ENCODE measurements at regions not wholly inside any gene's neighbourhood (a gene's known extent, or its start where the extent isn't known, plus 50 kb on each side); places are given as distances from the start of the nearest gene placed in this dataset.

DNA sequence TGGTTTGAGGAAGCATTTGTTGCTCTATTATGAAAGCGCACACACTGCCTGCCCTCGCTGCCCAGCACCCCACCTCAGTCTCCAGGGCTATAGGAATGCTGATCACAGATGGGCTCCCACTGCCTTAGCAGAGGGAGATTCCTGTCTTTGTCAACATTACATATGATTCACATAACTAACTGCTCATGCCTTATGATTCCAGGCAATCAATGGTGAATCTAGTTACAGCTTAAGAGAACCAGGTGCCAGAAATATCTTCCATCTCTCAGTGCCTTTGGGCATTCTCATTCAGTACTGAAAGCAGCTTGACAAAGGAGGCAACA is 458.9 kb upstream of the C9orf72 start:
- no peak for DNase-seq

DNA sequence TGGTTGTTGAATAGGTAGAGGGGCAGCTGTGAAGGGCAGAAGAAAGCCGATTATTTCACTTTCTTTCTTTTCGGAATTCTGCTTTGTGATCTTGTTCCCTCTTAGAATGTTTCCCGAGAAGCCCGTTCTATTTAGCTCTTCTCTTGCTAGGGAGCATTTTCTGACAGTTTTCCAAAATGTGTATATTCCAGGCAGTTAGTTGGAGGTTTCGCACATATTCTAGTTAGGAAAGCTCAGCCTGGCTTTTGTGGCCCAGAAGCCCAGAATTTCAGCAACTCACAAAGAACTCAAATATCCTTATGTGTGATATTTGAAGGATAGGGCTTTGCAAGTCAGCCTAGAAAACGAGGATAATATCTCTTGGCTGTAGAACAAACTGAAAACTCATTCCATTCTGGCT is 461.0 kb upstream of the C9orf72 start:
- no peak for DNase-seq

DNA sequence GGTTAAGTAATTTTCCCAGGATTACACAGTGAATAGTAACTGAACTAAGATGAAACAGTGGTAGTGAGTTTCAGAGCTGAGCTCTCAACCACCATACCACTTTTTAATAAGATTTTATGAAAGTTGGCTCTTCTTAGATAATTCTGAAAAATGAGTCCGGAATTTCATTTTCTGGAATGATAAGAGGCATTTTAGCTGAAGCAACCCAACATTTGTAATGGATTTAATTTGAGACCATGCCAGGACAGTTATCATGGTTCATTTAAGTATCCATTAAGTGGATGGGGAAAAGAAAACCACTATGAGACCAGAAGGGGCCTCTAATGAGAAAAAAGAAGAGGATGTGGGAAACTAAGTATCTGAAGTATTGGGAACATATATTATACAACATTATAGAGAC is 464.7 kb upstream of the C9orf72 start:
- no peak for DNase-seq

DNA sequence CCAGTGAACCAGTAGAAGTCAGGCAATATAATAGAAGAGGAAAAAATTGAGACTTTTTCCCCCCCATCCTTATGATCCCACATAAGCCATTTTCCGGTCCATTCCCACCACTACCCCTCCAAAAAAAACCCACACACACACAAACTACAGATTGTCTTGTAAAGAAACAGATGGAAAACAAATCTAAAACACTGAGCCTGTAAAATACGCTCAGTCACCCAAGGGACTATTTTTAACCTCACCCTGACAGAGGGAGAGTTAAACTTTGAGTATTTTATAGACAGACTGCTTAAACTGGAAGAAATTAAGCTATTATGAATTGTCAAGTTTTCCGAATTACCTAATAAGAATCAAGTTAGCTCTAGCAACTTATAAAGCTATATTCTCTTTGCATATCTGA is 471.8 kb upstream of the C9orf72 start:
- DNase-seq = no peak

DNA sequence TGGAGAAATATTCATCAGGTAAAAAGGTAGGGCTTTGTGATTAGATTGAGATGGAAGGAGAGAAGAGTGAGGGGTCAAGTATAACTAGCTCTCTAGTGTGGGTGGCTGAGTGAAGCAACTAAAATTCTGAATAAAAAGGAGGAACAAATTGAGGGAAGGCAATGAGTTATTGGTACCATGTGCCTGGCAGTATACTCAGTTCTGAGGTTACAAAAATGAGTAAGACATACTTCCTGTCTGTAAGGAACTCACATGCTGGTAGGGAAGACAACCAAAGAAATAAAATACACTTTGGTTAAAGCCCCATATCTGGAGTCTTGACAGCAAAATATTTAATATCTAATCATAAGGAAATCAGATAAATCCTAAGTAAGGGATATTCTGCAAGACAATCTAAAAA is 476.8 kb upstream of the C9orf72 start:
- no peak for DNase-seq

DNA sequence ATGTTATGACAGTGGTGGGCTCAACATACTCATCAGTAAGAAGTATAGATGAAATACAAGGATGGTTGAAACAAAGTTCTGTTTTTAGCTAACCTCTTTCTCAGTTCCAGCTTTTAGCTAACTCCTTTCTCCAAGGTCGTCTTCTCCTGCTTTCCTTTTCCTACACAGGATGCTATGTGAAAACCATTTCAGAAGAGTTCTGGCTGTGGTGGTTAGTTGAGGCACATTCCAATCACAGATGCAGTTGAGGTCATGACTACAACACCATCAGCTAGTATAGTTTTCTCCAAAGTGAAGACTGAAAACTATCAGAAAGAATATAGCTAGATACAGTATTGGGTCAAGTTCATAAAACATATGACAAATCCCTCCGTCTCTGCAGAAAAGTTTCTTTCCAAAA is 477.7 kb upstream of the C9orf72 start:
- DNase-seq = no peak

DNA sequence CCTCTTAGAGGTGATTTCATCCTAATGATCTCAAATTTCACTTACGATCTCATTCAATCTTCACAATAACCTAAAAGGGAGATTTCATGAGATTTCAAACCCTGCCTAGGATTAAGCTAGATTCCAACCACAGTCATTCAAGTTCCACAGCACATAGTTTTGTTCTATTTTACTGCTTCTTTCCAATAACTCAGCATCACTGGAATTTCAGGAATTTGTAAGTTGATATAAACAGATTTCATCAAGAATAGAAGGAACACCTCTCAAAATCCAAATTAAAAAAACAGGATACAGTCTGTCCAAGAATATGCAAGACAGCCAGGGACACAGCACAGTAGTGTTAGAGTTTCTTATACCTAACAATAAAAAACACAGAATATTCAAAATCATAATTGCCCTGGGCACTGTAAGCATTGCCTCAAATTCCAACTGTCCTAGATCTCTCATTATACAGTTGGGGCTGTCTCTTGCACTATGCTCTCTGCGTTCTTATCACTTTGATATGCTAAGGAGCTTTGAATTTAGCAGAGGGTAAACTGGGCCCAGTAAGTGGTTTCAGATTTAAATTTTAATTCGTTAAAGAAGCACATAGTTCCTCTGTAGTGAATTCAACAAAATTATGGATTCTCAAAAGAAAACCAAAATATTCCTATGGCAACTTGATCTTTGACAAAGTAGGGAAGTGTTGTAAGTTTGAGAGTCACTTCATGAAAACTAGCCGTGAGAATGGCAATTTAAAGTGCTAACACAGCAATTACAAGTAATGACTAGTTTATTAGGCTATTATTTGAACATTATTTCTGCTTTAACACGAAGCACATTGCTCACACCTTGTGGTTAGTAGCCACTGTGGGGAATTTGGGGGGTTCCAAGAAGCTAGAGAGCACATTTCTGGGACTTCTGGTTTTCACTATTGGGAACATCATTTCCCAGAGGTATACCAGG is 478.6 kb upstream of the C9orf72 start:
- no peak for DNase-seq

DNA sequence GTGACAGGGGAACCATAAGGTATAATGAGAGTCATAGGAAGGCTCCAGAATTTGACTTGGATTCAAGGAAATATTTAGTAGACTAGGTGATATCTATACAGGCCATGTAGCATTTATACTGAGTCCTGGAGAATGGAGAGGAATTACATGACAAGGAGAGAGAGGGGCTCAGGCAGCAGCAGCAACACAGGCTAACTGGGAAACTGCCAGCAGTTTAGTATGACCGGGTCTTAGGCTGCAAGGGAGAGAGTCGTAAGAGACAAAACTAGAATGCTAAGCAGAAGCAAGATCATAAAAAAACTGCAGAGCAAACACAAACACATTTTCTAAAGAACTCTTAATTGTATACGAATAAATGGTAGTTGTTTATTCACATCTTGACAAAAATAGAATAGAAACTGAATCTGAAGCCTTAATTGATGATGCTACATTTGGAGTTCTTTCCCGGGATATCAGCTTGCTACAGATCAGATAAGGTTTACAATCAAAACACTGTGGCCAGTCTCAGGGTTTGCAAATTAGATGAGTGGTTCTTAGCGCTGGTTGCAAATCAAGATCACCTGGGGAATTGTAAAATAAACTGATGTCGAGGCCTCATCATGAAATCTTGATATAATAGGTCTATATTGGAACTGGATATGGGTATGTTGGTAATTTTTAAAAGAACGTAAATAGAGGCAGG is 480.0 kb upstream of the C9orf72 start:
- DNase-seq = no peak

DNA sequence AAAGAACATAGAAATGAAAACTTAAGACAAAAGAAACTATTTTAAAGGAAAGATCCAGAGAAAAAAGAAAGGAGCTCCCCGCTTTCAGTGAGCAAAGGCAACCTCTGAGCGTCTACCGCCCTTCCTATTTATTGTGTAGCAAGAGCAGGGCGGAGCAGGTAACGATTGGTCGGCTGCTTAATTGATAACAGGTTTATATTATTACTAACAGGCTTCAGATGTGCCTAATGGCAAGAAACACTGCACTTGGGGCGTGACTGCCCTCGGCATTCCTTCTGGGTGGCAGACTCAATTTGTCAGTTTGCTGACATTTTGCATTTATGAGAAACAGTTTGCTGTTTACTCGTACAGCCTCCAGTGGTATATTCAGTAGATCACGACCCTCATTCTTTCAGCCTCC is 482.7 kb upstream of the C9orf72 start:
- DNase-seq = no peak

DNA sequence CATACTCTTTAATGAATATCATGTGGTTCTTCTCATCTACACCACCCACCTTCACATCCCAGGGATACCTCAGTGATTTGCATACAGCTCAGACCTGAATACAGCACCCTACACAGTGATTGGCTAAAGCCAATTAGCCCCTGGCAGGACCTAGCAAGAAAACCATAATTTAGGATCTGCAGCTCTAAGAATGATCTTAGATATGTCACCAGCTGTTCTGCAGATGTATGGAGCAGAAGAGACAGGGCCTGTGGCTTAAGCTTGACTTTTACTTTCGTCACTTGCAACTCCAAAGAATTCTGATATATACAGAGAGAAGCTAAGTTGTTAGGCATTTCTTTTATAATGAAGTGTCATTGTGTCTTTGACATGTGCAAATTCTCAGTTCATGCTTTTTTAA is 483.2 kb upstream of the C9orf72 start:
- no peak for DNase-seq

DNA sequence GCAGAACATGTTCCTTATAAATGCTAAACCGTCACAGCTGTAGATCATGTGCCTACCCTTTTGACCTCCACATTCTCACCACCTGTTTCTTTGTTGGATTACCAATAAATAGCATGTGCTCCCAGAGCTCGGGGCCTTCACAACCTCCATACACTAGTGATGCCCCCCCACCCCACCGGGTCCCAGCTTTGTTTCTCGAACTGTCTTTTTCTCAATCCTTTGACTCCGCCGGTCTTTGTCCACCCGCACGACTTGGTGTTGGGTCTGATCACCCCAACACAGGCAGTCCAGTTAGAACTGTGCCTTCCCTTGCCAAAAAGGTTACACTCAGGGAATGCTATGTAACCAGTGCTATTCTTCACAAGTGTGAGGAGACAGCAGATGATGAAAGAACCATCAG is 485.9 kb upstream of the C9orf72 start:
- no peak for DNase-seq

DNA sequence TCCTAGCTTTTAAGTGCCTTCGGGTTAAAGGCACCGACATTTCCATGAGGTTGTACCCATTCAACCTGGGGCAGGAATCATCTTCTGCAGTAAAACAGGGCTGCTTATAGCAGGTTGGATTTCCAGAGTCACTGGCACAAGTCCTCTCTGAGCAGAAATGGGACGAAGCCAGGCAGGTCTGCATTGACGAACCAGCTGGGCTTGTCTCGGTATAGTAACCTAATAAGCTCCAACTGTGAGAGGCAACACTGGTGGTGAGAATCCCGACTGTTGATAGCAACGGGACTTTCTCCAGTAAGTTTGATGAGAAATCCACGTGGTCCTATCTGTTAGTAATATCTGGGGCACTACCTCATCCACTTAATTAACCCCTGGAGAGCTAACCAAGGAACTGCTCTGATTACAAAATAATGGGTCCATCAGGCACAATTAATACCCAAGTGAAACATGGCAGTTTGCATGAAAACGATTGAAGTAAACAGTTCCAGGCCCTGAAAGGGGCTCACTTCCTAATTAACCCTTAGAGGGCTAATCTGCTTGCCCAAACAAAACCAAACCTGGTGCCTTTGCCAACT is 491.0 kb upstream of the C9orf72 start:
- DNase-seq = no peak

DNA sequence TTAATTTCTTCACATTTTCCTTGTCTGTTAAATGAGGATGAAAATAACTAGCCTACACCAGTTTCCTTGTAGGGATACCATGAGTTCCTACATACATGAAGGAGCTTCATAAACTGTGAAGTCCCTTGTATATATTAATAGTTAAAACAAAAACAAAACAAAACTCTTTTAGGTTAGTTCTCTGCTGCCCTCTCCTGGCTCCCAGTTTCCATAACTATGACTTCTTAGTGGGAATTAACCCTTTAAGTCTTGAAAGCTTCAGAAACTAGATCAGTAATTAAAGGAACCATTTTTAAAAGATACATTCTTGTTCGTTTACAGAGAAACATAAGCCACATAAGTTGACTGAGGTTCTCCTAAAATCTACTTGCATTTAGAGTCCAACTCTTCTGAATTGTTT is 500.0 kb upstream of the C9orf72 start:
- no peak for DNase-seq

DNA sequence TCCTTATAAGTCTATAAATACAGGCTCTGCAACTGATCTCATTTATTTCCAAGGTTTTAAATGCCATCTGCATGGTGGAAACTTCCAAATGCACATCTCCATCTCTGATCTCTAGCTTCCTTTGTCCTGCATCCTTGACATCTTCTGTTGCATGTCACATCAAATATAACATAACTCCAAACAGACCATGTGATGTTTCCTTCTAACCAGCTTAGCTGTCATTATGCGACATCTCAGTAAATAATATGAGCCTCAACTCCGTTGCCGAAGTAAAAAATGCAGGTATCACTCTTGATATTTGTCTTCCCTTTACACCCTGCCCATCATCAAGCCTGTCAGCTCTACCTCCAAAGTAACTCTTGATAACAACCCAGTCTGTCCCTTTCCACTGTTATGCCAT is 506.4 kb upstream of the C9orf72 start:
- no peak for DNase-seq

DNA sequence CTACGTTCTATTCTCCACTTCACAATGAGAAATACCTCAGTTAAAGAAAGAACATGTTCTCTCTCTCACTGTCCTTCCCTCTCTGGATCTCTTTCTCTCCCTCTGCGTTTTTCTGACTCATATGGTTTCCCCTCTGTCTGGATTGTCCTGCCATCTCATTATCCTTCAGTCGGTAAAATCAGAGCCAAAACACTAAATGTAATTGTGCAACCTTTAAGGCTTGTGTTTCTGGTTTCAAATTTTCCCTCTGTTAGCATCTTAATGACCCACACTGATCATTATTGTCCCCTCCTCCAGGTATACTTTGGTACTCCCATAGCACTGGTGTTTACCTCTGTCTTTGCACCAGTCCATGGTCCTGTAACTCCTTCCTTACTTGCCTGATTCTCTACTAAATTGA is 509.4 kb upstream of the C9orf72 start:
- no peak for DNase-seq

DNA sequence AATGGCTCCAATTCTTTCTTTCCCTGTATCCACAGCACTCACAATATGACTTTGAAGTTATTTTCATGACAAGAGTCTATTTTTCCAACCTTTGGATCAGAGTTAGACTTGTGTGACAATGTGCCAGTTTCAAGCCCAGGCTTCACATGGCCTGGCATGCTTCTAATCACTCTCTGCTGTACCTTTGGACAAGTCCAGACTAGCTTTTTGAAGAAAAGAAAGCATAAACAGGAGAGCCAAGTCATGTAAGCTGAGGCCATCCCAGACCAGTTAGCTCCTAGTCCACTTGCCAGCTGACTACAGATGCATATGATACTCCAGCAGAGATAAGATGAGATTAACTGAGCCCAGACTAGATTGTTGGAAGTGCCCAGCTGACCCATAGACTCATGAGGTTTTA is 513.6 kb upstream of the C9orf72 start:
- no peak for DNase-seq

DNA sequence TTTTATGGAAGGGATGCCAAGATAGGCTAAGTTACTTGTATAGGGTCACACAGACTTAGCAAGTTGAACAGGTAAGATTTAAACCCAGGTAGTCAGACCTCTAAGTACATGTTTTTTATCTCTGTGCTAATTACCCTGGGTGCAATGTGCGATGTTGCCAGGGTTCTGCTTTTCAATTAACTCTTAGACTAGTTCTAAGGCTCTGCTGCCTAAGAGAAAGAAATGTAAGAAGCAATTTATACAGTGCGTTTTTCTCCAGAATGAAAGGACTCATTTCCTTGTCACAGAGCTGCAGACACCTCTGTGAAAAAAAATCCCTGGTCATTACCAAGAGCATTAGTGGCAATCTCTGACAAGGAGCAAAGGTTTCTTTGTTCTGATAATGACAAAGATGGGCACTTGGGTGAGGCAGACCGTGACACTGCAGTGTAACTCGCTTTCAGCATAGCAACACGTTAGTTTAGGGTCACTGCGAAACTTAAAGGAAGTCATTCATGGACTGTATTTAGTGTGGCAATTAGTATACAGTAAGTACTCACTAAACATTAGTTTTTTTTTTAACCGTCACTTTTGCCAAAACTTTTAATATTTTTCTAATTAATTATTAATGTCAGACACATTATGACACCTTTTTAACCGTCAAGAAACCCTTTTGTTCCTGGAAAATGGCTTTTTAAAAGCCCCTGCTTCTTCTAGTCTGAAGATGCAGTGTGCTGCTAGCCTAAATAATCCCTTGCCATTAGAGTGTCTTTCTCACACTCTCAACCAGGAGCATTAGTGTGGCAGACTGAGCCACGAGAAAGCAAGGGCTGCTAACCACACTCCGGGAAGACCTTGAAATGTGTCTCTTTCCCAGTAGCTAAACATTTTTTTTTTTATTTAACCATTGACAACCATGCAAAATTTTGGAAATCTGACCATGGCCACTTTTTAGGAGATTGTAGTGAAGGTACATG is 520.0 kb upstream of the C9orf72 start:
- DNase-seq = no peak

DNA sequence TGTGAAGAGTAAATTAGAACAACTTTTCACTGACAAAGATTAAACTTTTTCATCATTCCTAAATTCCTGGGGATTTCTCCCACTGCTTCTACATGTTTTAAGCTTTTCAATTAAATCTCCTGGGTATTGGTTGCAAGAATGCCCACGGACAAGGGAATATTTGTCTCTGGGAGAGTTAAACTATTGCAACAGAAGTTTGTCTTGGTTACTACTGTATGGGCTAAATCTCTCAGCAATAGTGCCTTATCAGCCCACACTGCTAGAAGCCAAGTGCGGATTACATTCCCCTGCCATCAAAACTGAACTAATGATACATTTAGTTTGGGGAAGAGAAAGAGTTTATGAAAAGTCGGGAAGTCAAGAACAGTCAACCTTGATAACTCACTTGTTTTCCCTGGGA is 528.2 kb upstream of the C9orf72 start:
- no peak for DNase-seq

DNA sequence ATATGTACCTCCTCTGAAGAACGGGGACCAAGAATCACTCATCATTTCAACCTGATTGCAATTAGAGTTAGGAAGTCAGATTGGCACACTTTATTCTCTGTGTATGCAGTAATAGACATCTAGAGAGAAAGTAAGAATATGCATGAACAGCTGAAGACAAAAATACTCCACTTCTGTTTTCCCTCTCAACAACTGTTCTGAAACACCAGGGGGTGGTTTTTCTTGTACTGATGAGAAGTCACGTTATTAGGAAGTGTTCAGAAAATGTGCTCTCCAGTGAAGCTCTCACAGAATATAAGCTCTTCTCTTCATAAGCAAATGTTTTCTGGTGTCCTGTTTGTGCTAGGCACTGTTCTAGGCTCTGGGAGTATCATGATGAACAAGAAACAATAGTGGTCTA is 531.7 kb upstream of the C9orf72 start:
- DNase-seq = no peak

DNA sequence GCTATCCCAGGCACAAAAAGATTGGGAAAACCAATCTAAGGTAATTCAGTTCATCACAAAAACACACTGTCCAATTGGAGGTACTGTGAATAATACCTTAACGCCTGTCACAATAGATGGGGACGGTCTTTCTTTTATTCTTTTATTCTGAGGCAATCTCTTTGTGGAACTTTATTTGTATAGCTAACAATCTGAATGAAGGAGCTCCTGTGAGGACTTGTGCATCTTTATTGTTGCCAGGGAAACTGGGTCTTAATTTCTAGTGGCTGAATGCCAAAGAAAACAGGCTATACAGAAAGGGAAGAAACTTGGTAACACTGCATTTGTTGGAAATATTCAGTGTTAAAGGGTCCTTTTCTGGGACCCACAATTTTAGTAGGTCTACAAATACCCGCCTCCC is 546.9 kb upstream of the C9orf72 start:
- no peak for DNase-seq

DNA sequence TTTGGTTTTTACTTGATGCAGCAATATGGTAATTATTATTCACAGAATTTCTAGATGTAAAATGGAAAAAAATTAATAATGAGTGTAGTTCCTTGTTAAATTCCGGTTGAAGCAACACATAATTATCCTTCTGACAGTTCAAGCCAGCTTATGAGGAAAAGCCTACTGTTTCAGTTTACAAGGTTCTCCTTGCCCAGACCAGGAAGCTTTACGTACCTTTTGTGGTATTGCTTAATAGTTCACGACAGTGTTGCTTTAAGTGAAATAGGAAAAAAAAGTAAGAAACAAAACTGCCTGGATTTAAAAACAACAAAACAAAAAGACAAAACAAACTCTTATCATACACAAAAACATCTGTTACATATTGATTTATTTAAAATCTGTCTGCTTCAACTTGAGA is 547.3 kb upstream of the C9orf72 start:
- no peak for DNase-seq

DNA sequence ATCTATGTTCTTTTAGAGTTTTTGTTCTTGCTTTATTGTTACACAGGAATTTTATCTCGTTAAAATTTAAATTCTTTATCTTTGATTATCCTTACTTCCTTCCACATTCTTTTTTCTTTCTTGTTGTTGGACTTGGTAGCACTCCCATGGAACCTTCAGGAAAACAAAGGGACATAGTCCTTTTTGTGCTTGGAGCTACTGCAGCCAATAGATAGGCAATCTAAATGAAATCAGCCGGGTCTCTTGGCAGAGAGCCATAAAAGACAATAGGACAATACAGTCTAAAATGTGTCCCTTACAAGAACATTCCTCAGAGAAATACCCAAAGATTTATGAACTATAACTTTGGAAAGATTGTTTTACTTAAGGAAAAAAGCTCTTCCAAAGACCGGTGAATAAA is 548.1 kb upstream of the C9orf72 start:
- DNase-seq = no peak

DNA sequence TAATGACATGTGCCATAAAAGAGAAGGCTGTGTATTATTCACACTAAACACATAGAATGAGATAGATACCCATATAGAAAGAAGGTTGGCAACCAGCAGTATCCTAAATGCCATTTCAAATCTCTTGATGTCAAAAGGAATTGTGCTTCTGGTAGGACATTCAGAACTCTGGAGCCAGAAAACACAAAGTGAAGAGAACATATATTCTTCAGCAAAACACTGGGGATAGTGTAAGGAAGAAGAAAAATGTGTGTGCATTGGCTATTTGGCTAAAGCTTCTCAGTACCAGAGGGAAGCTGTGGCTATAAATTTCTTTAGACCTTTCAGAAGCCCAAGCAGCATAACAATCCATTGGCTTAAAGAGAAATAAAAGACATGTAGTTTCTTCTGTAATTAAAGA is 551.6 kb upstream of the C9orf72 start:
- DNase-seq = no peak

Data from CD4-positive, alpha-beta T cell treated with Interleukin-17A for 1 hour (primary cell).